ENCODE measurements at regions not wholly inside any gene's neighbourhood (a gene's known extent, or its start where the extent isn't known, plus 50 kb on each side); places are given as distances from the start of the nearest gene placed in this dataset.

DNA sequence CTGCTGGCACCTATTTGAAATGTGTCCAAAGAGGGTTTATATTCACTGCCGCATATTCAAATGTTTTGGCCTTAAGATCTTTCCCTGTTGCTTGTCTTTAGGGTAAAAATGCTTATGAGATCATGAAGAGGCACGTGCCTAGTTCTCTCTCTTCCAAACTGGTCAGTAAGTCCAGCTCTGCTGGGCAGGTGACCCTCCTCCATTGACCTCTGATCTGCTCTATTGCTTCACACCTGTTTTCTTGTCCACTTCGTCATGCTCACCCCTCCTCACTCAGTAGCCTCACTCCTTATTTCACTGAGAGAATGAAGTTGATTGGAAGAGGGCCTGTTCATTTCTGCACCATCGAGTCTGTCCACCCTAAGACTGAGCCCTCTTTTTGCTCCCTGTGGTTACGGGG lies 140.5 kb upstream of the COBL start:
- H3K9me3 ChIP-seq (ENCODE audit: control insufficient read depth in 2 of 2, low read length in 2 of 2), result no peaks in the 10 kb centered on the region
- H3K27ac ChIP-seq (ENCODE audit: low read depth in 2 of 2, low read length in 2 of 2), result no peak overlapping the region
- H3K4me3 ChIP-seq (ENCODE audit: low read length in 2 of 2), result no peak overlapping the region
- H3K9ac ChIP-seq (ENCODE audit: low read depth in 1 of 2, low read length in 2 of 2), result no peak overlapping the region
- no peaks in the 10 kb centered on the region for H3K27me3 ChIP-seq (ENCODE audit: control insufficient read depth in 2 of 2, insufficient read depth in 2 of 2, low read length in 2 of 2)
- H3K4me1 ChIP-seq (ENCODE audit: control insufficient read depth in 2 of 2, insufficient read depth in 2 of 2, low read length in 2 of 2), result no peaks in the 10 kb centered on the region
- no peaks in the 10 kb centered on the region for H3K36me3 ChIP-seq (ENCODE audit: control insufficient read depth in 2 of 2, insufficient read depth in 2 of 2, low read length in 2 of 2)

DNA sequence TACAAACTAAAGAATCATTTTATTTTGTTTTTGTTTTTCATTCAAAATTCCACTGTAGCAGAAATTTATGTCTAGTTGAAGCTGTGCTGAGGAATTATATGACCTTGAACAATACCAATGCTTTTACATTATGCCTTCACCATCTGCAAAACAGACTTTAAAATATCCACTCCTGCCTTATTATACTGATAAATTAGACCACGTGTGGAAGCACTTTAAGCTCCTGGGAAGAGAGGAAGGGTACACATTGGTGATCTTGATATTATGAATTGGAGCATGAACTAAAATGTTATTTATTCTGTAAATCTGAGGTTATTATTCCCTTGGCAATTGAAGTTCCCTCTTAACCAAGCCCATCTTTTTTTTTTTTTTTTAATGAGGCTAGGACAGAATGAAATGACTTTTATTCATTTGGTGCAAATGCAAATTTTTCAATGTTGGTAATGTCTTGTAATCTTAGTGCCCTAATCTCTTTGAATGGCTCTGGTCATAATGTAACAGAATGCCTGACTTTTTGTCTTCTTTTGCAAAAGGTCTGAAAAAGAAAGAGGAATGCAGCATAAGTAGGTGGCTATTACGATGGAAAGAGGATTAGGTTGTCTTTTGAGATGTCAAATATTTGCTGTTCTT lies 139.9 kb upstream of the COBL start:
- Histone ChIP-seq H3K4me3 (ENCODE audit: low read length in 2 of 2) (no peak overlapping the region), H3K27ac (ENCODE audit: low read depth in 2 of 2, low read length in 2 of 2) (no peak overlapping the region), H3K4me1 (ENCODE audit: control insufficient read depth in 2 of 2, insufficient read depth in 2 of 2, low read length in 2 of 2) (no peaks in the 10 kb centered on the region), H3K27me3 (ENCODE audit: control insufficient read depth in 2 of 2, insufficient read depth in 2 of 2, low read length in 2 of 2) (no peaks in the 10 kb centered on the region), H3K9ac (ENCODE audit: low read depth in 1 of 2, low read length in 2 of 2) (no peak overlapping the region), H3K9me3 (ENCODE audit: control insufficient read depth in 2 of 2, low read length in 2 of 2) (no peaks in the 10 kb centered on the region), H3K36me3 (ENCODE audit: control insufficient read depth in 2 of 2, insufficient read depth in 2 of 2, low read length in 2 of 2) (no peaks in the 10 kb centered on the region)

DNA sequence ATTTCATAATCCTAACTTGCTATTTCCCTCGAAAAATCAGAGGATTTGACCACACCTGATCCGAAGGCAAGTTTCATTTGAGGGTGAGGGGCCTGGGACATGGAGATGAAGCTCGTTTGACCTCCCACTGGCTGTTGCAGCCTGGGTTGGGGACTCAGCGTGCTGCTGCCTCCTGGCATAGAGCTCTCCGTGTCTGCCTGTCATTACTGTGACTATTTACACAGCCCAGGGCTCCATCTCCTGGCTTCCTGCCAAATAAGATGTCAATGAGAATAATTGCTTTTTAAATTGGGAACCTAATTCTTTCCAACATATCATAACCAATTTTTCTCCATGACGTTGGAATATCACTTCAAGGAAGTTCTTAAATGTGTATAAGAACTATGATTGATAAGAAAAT lies 139.3 kb upstream of the COBL start:
- no peak overlapping the region for H3K9ac ChIP-seq (ENCODE audit: low read depth in 1 of 2, low read length in 2 of 2)
- H3K27ac ChIP-seq (ENCODE audit: low read depth in 2 of 2, low read length in 2 of 2), result no peak overlapping the region
- H3K27me3 ChIP-seq (ENCODE audit: control insufficient read depth in 2 of 2, insufficient read depth in 2 of 2, low read length in 2 of 2), result no peaks in the 10 kb centered on the region
- H3K36me3 ChIP-seq (ENCODE audit: control insufficient read depth in 2 of 2, insufficient read depth in 2 of 2, low read length in 2 of 2), result no peaks in the 10 kb centered on the region
- no peaks in the 10 kb centered on the region for H3K9me3 ChIP-seq (ENCODE audit: control insufficient read depth in 2 of 2, low read length in 2 of 2)
- H3K4me3 ChIP-seq (ENCODE audit: low read length in 2 of 2), result no peak overlapping the region
- no peaks in the 10 kb centered on the region for H3K4me1 ChIP-seq (ENCODE audit: control insufficient read depth in 2 of 2, insufficient read depth in 2 of 2, low read length in 2 of 2)

DNA sequence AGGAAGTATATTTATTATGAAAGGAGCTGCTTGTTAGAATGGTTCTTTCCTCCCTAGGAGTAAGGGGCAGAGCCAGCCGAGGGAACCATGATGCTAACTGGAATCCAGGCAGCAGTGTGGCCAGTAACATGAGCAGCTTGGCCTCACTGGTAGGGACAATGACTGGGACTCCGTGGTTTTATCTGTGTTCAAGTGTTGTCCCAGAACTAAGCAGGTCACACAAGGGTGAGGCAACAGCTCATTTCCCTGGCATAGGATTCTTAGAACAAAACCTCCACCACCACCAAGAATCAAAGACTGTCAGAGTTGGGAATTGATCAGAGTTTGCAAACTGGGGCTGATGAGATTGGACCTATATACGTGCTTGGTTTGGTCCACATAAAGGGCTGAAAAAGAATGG lies 138.9 kb upstream of the COBL start:
- Histone ChIP-seq H3K27me3 (ENCODE audit: control insufficient read depth in 2 of 2, insufficient read depth in 2 of 2, low read length in 2 of 2) (no peaks in the 10 kb centered on the region), H3K27ac (ENCODE audit: low read depth in 2 of 2, low read length in 2 of 2) (no peak overlapping the region), H3K4me1 (ENCODE audit: control insufficient read depth in 2 of 2, insufficient read depth in 2 of 2, low read length in 2 of 2) (no peaks in the 10 kb centered on the region), H3K36me3 (ENCODE audit: control insufficient read depth in 2 of 2, insufficient read depth in 2 of 2, low read length in 2 of 2) (no peaks in the 10 kb centered on the region), H3K4me3 (ENCODE audit: low read length in 2 of 2) (no peak overlapping the region), H3K9me3 (ENCODE audit: control insufficient read depth in 2 of 2, low read length in 2 of 2) (no peaks in the 10 kb centered on the region), H3K9ac (ENCODE audit: low read depth in 1 of 2, low read length in 2 of 2) (no peak overlapping the region)

DNA sequence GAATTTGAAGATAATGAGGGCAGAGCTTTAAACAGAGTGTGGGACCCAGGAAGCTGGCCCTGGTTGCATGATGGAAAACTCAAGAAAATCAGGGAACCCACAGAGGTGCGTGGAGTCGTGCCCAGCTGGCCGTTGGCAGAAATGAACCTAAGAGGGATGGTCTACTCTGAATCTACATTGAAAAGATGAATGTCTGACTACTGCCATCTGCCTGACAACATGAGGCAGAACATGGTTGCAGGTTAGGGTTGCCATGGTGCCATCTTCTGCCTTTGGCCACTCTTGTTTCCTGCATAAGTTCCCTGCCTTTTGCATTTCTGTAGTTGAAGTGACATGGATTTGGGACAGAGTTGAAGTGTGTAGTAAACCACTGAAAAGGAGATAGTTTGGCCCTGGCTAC lies 138.5 kb upstream of the COBL start:
- Histone ChIP-seq H3K9ac (ENCODE audit: low read depth in 1 of 2, low read length in 2 of 2) (no peak overlapping the region), H3K9me3 (ENCODE audit: control insufficient read depth in 2 of 2, low read length in 2 of 2) (no peaks in the 10 kb centered on the region), H3K4me3 (ENCODE audit: low read length in 2 of 2) (no peak overlapping the region), H3K27me3 (ENCODE audit: control insufficient read depth in 2 of 2, insufficient read depth in 2 of 2, low read length in 2 of 2) (no peaks in the 10 kb centered on the region), H3K27ac (ENCODE audit: low read depth in 2 of 2, low read length in 2 of 2) (no peak overlapping the region), H3K4me1 (ENCODE audit: control insufficient read depth in 2 of 2, insufficient read depth in 2 of 2, low read length in 2 of 2) (no peaks in the 10 kb centered on the region), H3K36me3 (ENCODE audit: control insufficient read depth in 2 of 2, insufficient read depth in 2 of 2, low read length in 2 of 2) (no peaks in the 10 kb centered on the region)

DNA sequence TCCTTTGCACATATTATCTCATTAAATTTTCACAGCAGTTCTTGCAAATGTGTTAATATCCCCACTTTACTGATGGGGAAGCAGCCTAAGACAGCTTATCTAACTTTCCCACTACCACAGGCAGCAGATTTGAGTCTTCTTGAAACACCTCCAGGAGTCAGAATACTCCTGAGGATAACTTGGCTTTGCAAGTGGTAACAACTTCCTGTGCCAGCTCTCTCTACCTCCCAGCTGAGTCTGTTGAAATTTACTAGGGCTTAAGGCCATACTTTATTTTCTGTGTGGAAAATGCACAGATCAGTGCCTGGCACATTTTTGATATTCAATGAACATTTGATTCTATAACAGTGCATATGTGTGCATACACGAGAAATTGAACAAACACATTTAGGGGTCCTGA lies 136.1 kb upstream of the COBL start:
- Histone ChIP-seq H3K27ac (ENCODE audit: low read depth in 2 of 2, low read length in 2 of 2) (no peak overlapping the region), H3K4me1 (ENCODE audit: control insufficient read depth in 2 of 2, insufficient read depth in 2 of 2, low read length in 2 of 2) (no peaks in the 10 kb centered on the region), H3K4me3 (ENCODE audit: low read length in 2 of 2) (no peak overlapping the region), H3K9ac (ENCODE audit: low read depth in 1 of 2, low read length in 2 of 2) (no peak overlapping the region), H3K9me3 (ENCODE audit: control insufficient read depth in 2 of 2, low read length in 2 of 2) (no peaks in the 10 kb centered on the region), H3K27me3 (ENCODE audit: control insufficient read depth in 2 of 2, insufficient read depth in 2 of 2, low read length in 2 of 2) (no peaks in the 10 kb centered on the region), H3K36me3 (ENCODE audit: control insufficient read depth in 2 of 2, insufficient read depth in 2 of 2, low read length in 2 of 2) (no peaks in the 10 kb centered on the region)

DNA sequence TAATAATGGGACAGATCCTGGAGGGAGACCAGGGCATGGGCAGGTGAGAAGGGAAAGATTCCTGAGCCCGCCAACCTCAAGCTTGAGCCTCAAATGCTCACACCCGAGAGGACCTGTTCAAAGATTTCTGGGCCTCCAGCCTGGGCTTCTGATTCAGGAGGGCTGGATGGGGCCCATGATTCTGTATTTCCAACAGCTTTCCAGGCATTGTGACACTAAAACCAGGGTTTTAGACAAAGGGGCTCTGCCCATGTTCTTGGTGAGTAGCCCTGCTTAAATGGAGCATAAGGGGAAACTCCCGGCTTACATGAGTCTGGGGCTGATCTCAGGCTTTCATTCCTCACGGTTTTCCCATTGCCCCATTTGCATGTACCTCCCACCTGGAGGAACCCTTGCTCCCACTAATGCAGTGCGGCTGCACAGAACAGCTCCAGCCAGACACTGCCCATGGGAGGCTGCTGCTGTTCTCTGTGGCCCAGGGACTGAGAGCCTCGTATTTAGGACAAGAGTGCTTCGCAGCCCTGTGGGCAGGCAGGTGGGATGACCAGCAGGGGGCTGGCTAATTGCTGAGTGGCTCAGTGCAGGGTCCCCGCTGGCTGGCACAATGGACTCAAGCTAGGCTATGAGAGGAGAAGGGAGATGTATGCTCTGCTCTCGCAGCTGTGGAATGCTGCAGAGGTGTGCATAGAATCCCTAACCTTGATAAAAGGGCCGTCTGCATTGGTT lies 135.3 kb upstream of the COBL start:
- H3K9me3 ChIP-seq (ENCODE audit: control insufficient read depth in 2 of 2, low read length in 2 of 2), result no peaks in the 10 kb centered on the region
- H3K9ac ChIP-seq (ENCODE audit: low read depth in 1 of 2, low read length in 2 of 2), result no peak overlapping the region
- H3K4me3 ChIP-seq (ENCODE audit: low read length in 2 of 2), result no peak overlapping the region

DNA sequence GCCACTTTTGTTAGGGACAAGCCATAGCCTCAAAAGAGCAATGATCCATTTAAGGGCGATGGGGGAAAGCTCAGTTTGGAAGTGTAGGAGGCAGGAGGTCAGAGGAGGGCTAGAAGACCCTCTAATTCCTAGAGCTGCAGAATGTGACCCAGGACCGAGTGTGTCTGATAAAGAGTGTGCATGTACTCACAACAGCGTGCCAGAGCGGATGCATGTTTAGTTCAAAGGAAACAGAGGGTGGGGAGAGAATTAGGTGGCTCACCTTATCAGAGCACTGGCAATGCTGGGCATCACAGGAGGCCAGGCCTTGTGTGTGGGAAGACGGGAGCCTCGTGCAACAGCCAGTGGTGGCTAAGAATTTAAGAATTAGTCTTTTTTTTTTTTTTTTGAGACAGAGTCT lies 133.9 kb upstream of the COBL start:
- Histone ChIP-seq H3K9me3 (ENCODE audit: control insufficient read depth in 2 of 2, low read length in 2 of 2) (no peaks in the 10 kb centered on the region), H3K9ac (ENCODE audit: low read depth in 1 of 2, low read length in 2 of 2) (no peak overlapping the region), H3K27ac (ENCODE audit: low read depth in 2 of 2, low read length in 2 of 2) (no peak overlapping the region), H3K36me3 (ENCODE audit: control insufficient read depth in 2 of 2, insufficient read depth in 2 of 2, low read length in 2 of 2) (no peaks in the 10 kb centered on the region), H3K27me3 (ENCODE audit: control insufficient read depth in 2 of 2, insufficient read depth in 2 of 2, low read length in 2 of 2) (no peaks in the 10 kb centered on the region), H3K4me3 (ENCODE audit: low read length in 2 of 2) (no peak overlapping the region), H3K4me1 (ENCODE audit: control insufficient read depth in 2 of 2, insufficient read depth in 2 of 2, low read length in 2 of 2) (no peaks in the 10 kb centered on the region)

More for the DNA sequence above, 135.3 kb upstream of the COBL start:
- no peaks in the 10 kb centered on the region for H3K4me1 ChIP-seq (ENCODE audit: control insufficient read depth in 2 of 2, insufficient read depth in 2 of 2, low read length in 2 of 2)
- H3K27ac ChIP-seq (ENCODE audit: low read depth in 2 of 2, low read length in 2 of 2), result no peak overlapping the region
- H3K27me3 ChIP-seq (ENCODE audit: control insufficient read depth in 2 of 2, insufficient read depth in 2 of 2, low read length in 2 of 2), result no peaks in the 10 kb centered on the region
- H3K36me3 ChIP-seq (ENCODE audit: control insufficient read depth in 2 of 2, insufficient read depth in 2 of 2, low read length in 2 of 2), result no peaks in the 10 kb centered on the region

DNA sequence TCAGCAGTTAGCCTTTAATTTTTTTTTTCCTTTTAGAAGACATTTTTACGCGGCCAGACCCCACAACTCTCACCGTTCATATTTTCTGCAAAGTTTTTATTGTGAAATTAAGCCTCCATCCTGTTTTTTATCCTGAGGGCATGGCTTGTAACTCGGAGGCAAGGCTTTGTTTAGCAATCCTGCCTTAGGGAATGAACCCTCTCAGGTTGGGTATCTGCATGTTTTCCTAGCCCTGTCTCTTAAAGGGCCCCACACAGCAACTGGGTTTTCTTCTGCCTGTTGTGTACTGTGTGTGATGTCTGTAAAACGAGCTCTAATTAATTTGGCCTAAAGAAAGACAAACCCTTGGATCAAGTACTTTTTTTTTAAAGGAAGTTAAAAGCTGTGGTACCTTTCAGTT lies 130.2 kb upstream of the COBL start:
- Histone ChIP-seq H3K9me3 (ENCODE audit: control insufficient read depth in 2 of 2, low read length in 2 of 2) (no peaks in the 10 kb centered on the region), H3K27ac (ENCODE audit: low read depth in 2 of 2, low read length in 2 of 2) (no peak overlapping the region), H3K36me3 (ENCODE audit: control insufficient read depth in 2 of 2, insufficient read depth in 2 of 2, low read length in 2 of 2) (no peaks in the 10 kb centered on the region), H3K27me3 (ENCODE audit: control insufficient read depth in 2 of 2, insufficient read depth in 2 of 2, low read length in 2 of 2) (no peaks in the 10 kb centered on the region), H3K9ac (ENCODE audit: low read depth in 1 of 2, low read length in 2 of 2) (no peak overlapping the region), H3K4me1 (ENCODE audit: control insufficient read depth in 2 of 2, insufficient read depth in 2 of 2, low read length in 2 of 2) (no peaks in the 10 kb centered on the region), H3K4me3 (ENCODE audit: low read length in 2 of 2) (no peak overlapping the region)

DNA sequence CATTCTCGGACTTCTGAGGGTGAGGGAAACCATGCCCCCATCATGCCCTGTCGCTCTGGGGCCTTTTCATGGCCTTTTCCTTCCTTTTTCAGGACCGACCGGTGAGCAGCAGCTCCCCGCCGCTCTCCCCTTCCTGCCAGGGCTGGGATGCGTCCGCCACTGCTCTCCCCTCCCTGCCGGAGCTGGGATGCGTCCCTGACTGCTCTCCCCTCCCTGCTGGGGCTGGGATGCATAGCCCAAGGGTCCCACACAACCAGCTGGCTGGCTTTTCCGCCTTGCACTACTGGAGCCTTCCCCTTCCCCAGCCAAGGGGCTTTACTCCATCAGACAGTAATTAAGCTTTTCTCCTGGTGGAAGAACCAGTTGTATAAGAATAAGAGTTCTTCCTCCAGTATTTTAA lies 129.7 kb upstream of the COBL start:
- H3K36me3 ChIP-seq (ENCODE audit: control insufficient read depth in 2 of 2, insufficient read depth in 2 of 2, low read length in 2 of 2), result no peaks in the 10 kb centered on the region
- H3K4me3 ChIP-seq (ENCODE audit: low read length in 2 of 2), result no peak overlapping the region
- H3K4me1 ChIP-seq (ENCODE audit: control insufficient read depth in 2 of 2, insufficient read depth in 2 of 2, low read length in 2 of 2), result no peaks in the 10 kb centered on the region

More for the DNA sequence above, 129.7 kb upstream of the COBL start:
- Histone ChIP-seq H3K9me3 (ENCODE audit: control insufficient read depth in 2 of 2, low read length in 2 of 2) (no peaks in the 10 kb centered on the region), H3K27me3 (ENCODE audit: control insufficient read depth in 2 of 2, insufficient read depth in 2 of 2, low read length in 2 of 2) (no peaks in the 10 kb centered on the region), H3K9ac (ENCODE audit: low read depth in 1 of 2, low read length in 2 of 2) (no peak overlapping the region), H3K27ac (ENCODE audit: low read depth in 2 of 2, low read length in 2 of 2) (no peak overlapping the region)
